ENCODE measurements at regions not wholly inside any gene's neighbourhood (a gene's known extent, or its start where the extent isn't known, plus 50 kb on each side); places are given as distances from the start of the nearest gene placed in this dataset.

DNA sequence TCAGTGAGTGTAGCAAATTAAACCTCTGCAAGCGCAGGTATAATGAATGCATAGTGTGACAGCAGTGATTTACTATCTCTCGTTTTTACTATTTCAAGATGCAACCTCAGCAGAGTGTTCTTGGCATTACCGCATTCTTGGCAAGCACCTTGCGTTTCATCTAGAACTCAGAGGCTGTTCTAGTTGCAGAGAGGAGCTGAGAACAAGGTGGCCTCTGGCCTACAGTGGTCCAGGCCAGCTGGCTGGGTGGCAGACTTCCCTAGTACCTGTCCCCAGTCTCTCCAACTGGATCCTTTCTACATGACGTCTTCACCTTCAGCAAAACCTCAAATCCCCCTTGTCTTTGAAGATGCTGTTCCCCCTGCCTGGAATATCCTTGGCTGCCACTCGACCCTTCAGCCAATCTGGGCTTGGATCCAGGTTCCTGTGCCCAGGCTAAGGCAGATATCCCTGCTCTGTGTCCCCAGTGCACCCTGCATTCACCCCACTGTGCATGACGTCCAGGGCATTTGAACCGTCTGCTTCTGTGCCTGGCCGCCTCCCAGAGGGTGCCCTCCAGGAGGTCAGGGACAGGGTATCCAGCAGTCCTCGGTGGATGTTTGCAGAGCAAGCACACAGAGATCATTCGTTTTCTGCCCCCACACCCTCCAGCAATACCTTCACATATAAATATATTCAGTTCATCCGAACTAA, 120.4 kb upstream of the CPEB4 start (continued):
- no peak for TF ChIP-seq CEBPZ (IDR thresholded peaks at IDR 0.05; ENCODE audit: low read length)
- TF ChIP-seq, protein P1, sequence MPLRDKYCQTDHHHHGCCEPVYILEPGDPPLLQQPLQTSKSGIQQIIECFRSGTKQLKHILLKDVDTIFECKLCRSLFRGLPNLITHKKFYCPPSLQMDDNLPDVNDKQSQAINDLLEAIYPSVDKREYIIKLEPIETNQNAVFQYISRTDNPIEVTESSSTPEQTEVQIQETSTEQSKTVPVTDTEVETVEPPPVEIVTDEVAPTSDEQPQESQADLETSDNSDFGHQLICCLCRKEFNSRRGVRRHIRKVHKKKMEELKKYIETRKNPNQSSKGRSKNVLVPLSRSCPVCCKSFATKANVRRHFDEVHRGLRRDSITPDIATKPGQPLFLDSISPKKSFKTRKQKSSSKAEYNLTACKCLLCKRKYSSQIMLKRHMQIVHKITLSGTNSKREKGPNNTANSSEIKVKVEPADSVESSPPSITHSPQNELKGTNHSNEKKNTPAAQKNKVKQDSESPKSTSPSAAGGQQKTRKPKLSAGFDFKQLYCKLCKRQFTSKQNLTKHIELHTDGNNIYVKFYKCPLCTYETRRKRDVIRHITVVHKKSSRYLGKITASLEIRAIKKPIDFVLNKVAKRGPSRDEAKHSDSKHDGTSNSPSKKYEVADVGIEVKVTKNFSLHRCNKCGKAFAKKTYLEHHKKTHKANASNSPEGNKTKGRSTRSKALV (CRISPR knock-in tag; IDR thresholded peaks at IDR 0.05) = no peak
- TF ChIP-seq, protein P2, sequence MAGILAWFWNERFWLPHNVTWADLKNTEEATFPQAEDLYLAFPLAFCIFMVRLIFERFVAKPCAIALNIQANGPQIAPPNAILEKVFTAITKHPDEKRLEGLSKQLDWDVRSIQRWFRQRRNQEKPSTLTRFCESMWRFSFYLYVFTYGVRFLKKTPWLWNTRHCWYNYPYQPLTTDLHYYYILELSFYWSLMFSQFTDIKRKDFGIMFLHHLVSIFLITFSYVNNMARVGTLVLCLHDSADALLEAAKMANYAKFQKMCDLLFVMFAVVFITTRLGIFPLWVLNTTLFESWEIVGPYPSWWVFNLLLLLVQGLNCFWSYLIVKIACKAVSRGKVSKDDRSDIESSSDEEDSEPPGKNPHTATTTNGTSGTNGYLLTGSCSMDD (CRISPR knock-in tag; IDR thresholded peaks at IDR 0.05) = no peak
- no peak for TF ChIP-seq KLF6 (CRISPR knock-in tag; IDR thresholded peaks at IDR 0.05)
- TF ChIP-seq RFX3 (CRISPR knock-in tag; IDR thresholded peaks at IDR 0.05) = no peak
- 0 out of 2 replicates have a peak, but pooled peaks have one; percentile 8 for TF ChIP-seq ZNF580 (CRISPR knock-in tag; IDR thresholded peaks at IDR 0.05; ENCODE audit: borderline replicate concordance, low read depth)
- no peak for TF ChIP-seq RFXAP (CRISPR knock-in tag; IDR thresholded peaks at IDR 0.05; ENCODE audit: borderline replicate concordance)
- TF ChIP-seq ZNF451 (CRISPR knock-in tag; IDR thresholded peaks at IDR 0.05) = no peak
- TF ChIP-seq ZNF407 (CRISPR knock-in tag; IDR thresholded peaks at IDR 0.05; ENCODE audit: not compliant biosample characterization) = no peak
- TF ChIP-seq NR2F6 (IDR thresholded peaks at IDR 0.05) = peak; percentile 60; the same call in 1 of the 2 replicates
- TF ChIP-seq NR2F6 (CRISPR knock-in tag; IDR thresholded peaks at IDR 0.05) = peak; percentile 87
- TF ChIP-seq FOXK1 (CRISPR knock-in tag; IDR thresholded peaks at IDR 0.05; ENCODE audit: borderline replicate concordance, low read depth) = no peak
- TF ChIP-seq TFE3 (CRISPR knock-in tag; IDR thresholded peaks at IDR 0.05) = no peak

All from HepG2 (cell line).